ENCODE measurements at regions not wholly inside any gene's neighbourhood (a gene's known extent, or its start where the extent isn't known, plus 50 kb on each side); places are given as distances from the start of the nearest gene placed in this dataset.

DNA sequence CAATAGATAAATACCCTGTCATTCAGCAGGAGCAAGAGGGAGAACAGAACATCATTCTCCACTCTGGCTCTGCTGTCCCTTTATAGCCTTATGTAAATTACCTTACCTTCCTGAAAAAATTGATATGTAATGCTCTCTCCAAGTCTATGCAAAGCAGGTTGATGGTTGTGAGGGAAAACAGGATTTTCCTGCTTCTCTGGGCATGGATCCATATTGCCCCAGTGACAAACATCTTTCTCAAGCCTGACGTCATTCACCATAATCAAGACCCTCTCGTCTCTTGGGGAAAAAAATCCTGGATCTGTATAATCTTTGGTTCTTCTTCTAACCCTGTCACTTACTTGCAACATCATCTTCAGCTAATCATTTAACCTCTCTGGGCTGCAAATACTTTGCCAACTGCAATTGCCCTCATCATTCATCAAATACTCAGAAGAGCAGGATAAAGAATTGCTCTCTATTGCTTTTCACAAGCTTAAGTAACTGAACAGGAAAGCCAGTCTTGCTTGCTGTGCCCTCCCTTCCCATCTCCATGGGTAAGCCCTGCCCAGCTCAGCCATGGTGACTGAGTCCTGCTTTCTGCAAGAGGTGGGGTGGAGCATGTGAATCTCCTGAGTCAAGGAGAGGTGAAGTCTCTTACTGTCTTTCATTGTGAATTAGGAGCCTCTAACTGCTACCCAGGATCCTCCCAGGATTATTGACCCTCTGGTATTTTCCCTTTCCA, 123.7 kb upstream of the KLF7 start:
- no peak for DNase-seq (ENCODE audit: low read depth)

DNA sequence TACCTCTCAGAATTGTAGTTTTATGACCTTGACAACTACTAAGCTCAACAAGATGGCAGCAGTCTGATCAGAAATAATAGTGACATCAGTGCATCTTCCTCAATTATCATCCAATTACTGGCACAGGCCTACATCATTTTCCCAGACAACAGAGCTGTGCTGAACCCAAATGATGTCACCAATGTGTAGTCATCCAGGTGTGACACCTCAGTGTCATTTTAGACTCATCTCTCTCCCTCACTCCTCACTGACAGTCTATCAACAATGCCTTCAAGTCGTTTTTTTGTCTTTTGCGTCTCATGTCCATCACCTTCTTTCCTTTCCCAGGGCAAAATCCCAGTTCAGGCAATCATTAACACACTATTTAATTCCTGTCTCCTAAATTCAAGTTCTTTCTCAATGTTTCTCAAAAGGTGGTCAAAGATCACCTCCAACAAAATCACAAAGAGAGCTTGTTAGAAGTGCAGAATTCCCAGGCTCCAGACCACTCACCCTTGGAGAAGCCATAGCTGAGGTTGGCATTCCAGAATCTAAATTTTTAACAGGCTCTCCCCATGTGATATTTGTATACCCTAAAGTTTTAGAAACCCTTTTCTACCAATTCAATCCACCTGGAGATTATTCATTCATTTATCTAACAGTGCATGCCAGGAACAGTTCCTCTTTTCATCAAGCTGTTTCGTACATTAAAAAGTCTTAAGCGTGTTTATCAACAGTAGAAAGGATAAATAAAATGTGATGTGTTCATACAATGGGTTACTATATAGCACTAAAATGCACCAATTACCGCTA, 125.3 kb upstream of the KLF7 start:
- DNase-seq (ENCODE audit: low read depth): no peak

DNA sequence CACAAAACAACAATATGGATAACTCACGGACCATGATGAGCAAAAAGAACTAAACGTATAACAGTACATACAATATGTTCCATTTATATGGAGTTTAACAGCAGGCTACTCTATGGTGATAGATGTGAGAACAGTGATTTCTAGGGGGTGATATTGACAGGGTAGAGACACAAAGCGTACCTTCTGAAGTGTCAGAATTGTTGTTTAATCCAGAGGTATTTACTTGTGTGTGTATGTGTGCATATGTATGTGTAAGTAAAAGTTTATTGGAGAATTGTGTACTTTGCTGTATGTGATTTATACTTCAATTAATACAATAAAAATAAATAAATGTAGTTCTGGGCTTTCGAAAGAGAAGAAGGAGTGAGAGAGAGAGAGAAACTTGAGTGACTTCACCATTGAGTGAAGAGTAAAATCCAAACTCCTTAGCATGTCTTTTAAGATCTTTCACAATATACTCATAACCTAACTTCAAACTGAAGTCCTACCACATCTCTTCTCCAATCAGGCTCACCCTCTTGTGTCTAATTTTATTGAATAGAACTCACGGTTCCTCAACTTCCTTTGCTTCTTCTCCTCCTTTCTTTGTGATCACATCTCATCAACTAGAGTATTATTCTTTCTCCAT, 126.0 kb upstream of the KLF7 start:
- DNase-seq (ENCODE audit: low read depth): no peak

DNA sequence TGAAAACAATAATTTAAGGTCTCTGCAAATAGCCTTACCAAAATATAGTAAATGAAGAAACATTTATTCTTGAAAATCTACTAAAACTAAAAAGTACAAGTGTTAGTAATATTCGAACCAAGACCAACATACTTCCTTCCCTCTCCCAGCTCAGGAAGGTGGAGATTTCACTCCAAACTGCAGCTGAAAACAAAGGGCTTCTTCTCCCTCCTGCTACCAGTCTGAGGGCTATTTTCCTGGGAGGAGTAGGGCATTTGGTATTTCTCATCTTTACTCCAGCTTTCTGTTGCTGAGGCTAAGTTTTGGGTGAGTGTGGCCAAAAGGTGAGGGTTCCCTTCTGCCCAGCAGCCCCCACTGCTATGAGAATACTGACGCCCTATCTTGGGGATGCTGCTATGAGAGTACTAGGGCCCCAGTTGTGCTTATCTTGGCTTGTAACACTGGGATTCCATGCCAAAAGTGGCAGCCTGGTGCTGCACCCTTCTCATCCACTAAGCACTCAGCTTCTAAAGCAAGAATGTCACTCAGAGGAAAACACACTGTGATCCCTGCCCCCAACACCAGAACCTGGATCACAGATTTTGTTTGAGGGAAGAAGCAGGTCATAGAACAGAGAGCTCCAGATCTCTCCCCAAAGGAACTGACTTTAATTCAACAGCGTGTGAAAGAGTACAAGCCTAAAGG, 130.7 kb upstream of the KLF7 start:
- no peak for DNase-seq (ENCODE audit: low read depth)

DNA sequence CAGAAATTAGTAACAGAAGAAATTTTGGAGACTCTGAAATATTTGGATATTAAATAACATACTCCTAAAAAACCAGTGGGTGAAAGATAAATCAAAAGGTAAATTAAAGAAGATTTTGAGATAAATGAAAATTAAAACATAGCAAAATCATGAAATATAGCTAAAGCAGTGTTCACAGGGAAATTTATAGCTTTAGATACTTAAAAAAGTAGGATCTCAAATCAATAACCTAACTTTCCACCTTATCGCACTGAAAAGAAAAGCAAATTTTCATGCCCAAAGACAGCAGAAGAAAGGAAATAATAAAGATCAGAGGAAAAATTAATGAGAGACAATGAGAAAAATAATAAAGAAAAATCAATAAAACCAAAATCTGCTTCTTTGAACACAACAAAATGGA, 135.1 kb upstream of the KLF7 start:
- DNase-seq (ENCODE audit: low read depth): no peak

DNA sequence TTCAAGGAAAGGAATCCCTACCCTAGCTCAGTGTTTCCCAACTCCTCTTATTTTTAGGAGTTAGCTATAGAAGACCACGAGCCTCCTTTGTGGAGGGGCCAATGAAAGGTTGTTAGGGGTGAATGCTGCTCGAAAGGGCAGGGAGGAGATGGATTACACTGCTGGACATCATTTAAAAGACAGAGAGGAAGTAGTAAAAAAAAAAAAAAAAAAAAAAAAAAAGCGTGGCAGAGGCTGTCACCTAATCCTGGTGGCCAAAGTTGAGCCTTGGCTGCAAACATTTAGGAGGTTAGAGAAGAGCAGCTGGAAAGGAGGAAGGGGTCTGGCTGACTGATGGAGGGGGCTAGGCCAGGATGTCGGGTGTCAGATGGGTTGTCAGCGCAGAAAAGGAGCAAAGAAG, 139.0 kb upstream of the KLF7 start:
- no peak for DNase-seq (ENCODE audit: low read depth)

DNA sequence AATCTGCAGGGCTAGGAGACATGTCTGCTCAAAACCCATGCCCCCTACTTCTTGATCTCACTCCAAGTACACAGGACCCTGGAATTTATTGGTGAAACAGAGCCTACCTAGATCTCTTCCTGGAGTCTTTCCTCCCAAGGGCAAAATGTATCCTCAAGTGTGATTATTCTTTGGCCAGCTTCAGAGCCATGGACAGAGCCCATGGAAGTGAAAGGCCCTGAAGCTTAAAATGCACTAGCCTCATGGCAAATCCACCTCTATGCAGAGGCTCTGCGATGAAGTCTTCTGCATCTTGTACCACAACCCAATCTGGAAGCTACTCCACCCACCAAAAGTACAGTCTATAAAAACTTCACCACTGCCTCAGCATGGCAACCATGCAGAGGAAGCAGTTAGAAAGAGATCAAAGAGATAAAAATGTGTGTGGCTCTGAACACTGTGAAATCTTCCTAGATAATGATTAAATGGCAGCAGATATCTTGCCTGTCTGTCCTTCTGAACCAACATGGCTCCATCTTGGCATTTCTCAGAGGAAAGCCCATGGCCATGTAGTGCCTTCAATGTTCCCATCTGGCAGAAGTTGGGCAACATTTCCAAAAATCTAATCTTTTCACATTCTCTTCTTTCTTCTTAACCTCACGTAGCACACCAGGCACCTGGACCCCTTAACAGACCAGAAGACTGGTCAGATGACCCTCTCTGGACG, 142.9 kb upstream of the KLF7 start:
- no peak for DNase-seq (ENCODE audit: low read depth)

DNA sequence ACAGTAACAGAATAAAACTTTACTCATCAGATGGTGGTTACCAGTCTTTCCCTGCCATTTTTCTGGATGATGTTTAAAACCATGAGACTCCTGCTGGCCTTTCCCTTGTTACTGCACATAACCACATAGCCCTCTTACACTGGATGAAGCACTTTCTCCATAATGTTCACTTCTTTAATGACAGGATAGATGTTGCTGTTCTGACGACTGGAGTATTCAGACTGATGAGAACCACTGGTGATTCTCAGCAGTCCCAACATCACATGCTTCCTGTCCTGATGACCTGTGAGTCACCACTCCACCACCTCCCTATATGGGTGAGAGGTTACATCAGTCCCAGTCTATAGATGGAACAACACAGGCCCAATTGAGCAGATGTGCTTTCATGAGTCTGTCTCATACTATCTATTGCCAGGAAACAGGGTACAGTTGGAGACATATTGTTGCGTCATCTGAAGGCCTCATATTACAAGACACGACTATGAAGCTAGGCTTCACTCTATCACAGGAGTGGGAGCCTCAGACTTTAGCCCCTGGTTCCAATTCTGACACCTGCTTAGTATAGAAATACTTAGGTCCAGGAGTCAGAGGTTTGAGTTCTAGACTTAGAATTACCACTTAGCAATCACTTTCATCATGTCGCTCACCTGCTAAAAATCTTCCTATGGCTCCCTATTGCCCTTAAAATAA, 145.7 kb upstream of the KLF7 start:
- peak; percentile 94 for DNase-seq (ENCODE audit: low read depth)

DNA sequence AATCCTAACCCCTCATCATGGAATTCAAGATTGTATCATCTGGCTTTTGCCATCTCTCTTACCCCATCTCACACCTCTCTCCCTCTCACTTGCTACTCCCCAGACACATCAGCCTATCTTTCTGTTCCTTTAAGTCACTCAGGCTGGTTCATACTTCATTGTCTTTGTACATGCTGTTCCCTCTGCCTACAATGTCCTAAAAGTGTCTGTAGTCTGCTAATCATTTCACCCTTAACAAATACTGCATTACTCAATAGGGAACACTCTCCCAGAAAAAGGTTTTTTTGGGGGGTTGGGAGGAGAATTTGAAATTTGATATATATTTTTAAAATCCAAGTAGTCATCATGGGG, 146.2 kb upstream of the KLF7 start:
- DNase-seq (ENCODE audit: low read depth): no peak

DNA sequence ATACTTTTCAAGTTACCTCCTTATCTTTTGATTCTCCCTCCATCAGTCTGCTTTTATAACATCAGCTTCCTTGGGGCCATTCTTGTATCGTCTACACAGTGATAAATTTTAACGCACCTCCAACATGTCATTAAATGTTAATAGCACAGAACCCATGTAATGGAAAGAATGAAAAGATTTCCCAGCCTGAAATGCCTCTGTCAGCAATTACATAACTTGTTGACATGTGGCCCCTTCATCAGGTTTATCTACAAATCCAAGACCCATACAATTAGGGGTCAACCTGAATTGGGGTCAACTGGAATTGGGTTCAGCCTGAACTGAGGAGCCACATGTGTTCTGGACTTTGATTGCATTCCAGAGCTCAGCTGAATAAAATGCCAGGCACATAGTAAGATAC, 148.2 kb upstream of the KLF7 start:
- no peak for DNase-seq (ENCODE audit: low read depth)

DNA sequence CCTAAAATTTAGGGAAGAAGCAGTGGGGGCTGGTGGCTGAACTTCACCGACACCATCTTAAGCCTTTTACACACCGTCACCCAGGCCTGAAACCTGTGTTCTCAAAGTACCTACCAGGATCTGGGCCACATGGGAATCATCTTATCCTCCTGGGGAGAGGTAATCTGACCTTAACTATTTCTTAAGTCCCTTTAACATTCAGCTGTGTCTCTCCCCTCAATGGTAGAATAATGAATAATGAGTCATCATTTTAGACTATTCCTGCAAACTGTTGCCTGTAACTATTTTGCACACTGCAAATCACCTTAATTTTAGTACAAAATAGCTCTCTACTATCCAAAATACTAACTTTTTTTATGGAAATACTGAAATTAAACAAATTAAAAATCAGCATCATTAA, 149.4 kb upstream of the KLF7 start:
- DNase-seq (ENCODE audit: low read depth): no peak

DNA sequence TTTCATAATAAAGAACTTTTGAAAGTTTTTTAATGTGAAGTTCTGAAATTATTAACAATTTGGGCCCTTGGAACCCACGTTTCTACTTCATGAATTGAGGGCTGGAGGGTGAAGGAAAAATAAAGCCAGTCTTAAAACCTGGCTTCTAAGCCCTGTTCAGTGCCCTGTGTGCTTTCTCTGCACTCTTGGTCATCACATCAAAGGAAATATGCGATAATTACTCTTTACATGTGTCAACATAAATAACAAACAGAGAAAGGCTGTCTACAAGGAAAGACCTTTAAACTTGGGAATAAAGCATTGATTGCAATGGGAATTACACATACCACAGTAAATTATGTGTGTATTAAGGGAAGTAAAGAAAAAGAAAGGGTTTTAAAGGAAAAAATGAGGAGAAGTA, 150.7 kb upstream of the KLF7 start:
- no peak for DNase-seq (ENCODE audit: low read depth)

DNA sequence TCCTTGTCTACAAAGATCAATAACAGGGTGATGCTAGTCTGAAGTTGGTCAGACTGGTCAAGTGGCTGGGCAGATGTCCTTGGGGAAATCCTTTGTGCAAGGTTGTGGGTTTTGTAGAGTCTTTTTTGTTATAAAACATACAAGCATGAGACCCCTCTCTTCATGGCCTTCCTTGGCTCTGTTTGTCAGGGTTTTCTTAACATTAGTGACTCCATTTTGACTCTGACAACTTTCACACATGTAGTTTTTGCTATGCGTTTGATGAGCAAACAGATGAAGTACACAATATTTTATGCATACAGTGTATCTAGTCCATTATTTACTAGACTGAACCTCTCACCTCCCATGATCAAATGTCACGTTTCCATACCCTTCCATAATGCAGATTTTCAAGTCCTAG, 151.2 kb upstream of the KLF7 start:
- DNase-seq (ENCODE audit: low read depth): no peak

DNA sequence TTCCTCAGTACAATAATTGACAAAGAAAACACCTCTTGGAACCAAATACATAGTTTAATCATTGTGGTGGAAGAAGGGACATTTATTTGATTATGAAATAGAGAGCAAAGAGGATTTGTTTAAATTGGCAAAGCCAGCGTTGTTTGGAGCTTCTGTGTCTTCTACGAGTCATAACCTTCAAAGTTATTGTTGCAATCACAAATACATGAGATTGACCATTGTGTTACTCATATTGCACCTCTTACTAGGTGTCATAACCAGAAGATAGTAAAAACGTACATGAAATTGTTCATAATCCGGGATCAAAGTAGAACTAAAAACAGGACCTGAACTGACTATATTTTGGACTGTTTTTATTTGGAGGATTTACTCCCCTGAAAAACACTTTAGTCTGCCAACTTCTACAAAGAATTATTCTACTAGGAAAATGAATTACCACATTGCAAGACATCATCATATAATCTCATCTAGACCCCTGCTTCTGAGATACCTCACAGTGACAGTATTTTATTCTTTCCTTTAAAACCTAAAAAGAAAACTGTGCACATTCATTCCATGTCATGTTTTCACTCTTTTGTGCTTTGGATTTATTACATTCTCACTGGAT, 151.7 kb upstream of the KLF7 start:
- no peak for DNase-seq (ENCODE audit: low read depth)

DNA sequence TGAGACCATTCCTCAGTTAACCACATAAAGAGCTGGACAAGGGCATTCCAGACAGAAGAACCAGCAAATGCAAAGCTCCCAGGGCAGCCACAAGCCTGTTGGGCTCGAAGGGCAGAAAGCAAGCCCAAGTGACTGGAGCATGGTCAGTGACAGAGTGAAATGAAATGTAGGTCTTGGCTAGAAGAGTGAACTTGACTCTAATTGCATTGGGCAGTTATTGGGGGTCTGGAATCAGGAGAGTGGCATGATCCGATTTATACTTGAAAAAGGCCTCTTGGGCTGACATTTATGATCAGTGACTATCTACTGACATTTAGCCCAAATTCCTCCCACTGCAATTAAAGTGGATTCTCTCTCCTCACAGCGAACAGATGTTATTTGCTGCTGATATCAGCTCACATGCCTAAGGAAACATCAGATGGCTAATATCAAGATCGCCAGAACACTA, 152.5 kb upstream of the KLF7 start:
- no peak for DNase-seq (ENCODE audit: low read depth)

DNA sequence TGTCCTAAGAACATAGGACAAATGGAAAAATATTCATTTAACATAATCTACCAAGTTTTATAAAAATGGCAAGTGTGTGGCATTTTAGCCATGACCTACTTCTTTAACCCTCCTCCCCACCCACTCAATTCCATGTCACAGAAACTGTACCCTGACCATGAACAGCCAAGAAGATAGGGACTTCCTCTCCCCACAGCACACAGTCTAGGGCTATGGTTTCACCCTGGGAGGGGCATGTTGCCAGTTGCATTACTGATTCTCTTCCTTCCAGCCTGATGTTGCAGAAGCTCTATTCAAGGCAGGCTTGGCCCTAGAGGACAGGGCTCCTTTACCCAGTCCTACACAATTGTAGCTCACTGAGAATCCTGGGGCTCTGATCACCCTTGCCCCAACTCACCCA, 153.6 kb upstream of the KLF7 start:
- DNase-seq (ENCODE audit: low read depth): no peak

DNA sequence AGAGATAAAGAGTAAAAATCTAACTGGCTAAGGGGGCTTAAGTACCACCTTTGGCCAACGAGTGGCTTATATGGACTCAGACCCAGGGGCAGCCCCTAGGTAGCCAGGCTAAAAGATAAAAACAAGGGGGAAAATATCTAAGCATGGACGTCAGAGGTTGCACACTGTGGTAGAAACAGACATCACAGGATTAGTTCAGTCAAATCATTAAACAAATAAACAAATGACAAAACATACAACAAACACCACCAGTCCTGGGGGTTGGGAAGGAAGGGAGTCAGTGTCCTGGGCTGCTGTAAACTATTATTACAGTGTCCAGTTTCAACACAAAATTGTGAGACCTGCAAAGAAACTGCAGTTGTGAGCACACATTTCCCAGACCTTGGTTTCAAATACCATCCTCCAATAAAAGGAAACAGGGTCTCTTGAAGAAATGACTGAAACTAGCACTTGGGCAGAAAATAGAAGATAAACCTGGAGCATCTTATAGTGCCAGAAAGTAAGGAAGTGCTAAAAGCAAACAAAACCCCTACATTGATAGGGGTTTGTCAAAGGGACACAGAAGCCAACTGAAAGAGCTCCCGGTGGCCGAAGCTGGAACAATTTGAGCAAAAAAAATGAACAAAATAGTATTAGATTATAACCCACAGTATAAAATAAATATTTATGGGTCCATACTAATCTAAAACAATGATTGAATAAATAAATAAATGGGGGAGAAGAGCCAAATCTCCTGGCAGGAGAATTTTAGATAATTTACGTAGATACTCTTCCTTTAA, 154.8 kb upstream of the KLF7 start:
- DNase-seq (ENCODE audit: low read depth): no peak

DNA sequence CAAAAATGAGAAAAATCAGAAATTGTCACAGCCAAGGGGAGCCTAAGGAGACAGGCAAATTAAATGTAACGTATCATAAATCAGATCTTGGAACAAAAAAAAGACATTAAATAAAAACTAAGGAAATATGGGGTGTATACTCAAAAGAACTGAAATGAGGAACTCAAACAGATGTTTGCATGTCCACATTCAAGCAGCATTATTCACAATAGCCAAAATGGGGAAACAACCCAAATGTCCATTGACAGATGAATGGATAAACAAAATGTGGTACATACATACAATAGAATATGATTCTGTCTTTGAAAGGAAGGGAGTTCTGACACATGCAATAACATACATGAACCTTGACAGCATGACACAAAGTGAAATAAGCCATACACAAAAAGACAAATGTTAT, 155.8 kb upstream of the KLF7 start:
- DNase-seq (ENCODE audit: low read depth): no peak

DNA sequence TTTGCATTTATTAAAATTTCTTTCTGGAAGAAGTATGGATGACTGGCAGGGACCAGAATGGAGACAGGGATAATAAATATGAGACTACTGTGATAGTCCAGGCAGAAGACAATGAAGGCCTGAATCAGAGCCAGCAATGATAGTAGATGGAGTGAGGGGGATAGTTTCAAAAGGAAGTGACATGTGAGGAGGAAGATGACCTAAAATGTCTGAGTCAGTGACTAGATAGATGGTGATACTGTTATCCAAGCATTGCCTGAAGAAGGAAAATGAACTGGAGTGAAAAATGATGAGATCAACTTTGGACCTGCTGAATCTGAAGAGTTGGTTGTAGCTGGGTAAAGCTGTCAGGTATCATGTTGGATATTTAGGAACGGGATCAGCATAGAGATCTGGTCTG, 158.3 kb upstream of the KLF7 start:
- no peak for DNase-seq (ENCODE audit: low read depth)

DNA sequence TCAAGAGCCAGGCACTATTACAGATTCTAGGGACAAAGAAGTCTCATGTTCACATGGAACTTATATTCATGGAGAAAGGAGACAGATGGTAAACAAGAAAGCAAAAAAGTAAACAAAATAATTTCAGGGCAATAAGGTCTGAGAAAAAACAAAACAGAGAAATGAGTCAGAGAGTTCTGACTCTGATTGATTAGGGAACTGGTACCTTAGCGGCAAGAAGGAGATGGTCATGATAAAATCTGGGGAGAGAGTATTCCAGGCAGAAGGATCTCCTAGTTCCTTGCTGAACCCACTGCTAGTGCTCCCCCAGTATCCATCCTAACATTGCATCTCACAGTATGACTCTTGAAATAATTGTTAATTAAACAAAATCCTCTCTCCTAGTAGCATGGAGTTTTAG, 161.8 kb upstream of the KLF7 start:
- DNase-seq (ENCODE audit: low read depth): no peak

Measured in GM04503 (cell line).